ENCODE measurements at regions not wholly inside any gene's neighbourhood (a gene's known extent, or its start where the extent isn't known, plus 50 kb on each side); places are given as distances from the start of the nearest gene placed in this dataset.

GRCh38 chr20:18956890-18957289 lies 143.3 kb downstream of the SCP2D1 start:
- intact Hi-C loops (cut with DNase I) = no loop called here
- DNase-seq = no peak
- no peak for TF ChIP-seq CTCF (IDR thresholded peaks at IDR 0.05)
- Histone ChIP-seq H3K9me3 (no peaks in the 10 kb centered on the region), H3K27ac (no peak overlapping the region), H3K4me1 (no peaks in the 10 kb centered on the region), H3K27me3 (no peaks in the 10 kb centered on the region), H3K4me3 (no peak overlapping the region), H3K36me3 (no peaks in the 10 kb centered on the region)
- no peak for ATAC-seq

DNA sequence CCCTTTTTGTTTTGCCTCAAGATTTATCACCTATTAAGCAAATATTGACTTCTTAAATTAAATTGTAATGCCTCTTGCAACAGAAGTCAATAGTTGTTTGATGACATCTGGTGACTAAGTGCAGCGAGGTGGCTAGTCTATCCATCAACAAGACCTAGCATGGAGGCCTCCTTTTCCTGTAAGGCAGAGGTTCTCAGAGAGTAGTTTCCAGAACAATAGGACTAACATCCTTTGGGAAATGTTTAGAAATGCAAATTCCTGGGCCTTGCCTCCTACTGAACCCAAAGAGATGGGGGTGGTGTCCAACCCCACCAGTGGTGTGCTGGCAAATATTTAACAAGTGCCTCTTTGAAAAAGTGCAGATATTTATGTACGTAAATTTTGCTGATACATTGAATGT lies 143.7 kb downstream of the SCP2D1 start:
- no peak for TF ChIP-seq CTCF (IDR thresholded peaks at IDR 0.05)
- no peak overlapping the region for H3K27ac ChIP-seq
- ATAC-seq = no peak
- H3K36me3 ChIP-seq = no peaks in the 10 kb centered on the region
- H3K27me3 ChIP-seq = no peaks in the 10 kb centered on the region
- H3K9me3 ChIP-seq = no peaks in the 10 kb centered on the region
- DNase-seq = no peak
- intact Hi-C loops (cut with DNase I) = no loop called here
- H3K4me3 ChIP-seq = no peak overlapping the region
- no peaks in the 10 kb centered on the region for H3K4me1 ChIP-seq

GRCh38 chr20:18971121-18971520 lies 157.5 kb downstream of the SCP2D1 start:
- no peak for TF ChIP-seq CTCF (IDR thresholded peaks at IDR 0.05)
- intact Hi-C loops (cut with DNase I) = no loop called here
- Histone ChIP-seq H3K27me3 (no peaks in the 10 kb centered on the region), H3K27ac (no peak overlapping the region), H3K36me3 (no peaks in the 10 kb centered on the region), H3K9me3 (no peaks in the 10 kb centered on the region), H3K4me3 (no peak overlapping the region), H3K4me1 (no peaks in the 10 kb centered on the region)
- no peak for ATAC-seq
- no peak for DNase-seq

DNA sequence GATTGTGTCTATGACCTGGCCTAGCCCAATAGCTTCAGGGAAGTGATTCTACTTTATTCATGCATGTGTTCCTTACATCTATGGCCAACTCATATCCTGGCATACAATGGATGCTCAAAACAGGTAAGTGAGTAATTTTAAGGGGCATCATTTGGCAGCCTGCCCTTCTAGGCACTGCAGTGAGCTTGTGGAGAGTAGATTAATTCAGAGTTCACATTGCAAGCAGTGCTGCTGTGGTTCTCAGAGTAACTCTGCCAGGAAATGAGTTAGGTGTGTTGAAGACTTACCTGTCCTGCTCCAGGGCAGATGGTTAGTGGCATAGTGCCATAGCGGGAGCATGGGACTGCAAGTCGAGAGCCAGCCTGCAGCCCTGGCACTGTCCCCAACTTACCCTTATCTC lies 158.0 kb downstream of the SCP2D1 start:
- intact Hi-C loops (cut with DNase I) = no loop called here
- no peak for ATAC-seq
- TF ChIP-seq CTCF (IDR thresholded peaks at IDR 0.05) = no peak
- H3K27ac ChIP-seq = no peak overlapping the region
- no peak for DNase-seq
- H3K36me3 ChIP-seq = no peaks in the 10 kb centered on the region
- no peaks in the 10 kb centered on the region for H3K27me3 ChIP-seq
- H3K4me1 ChIP-seq = no peaks in the 10 kb centered on the region
- no peak overlapping the region for H3K4me3 ChIP-seq
- no peaks in the 10 kb centered on the region for H3K9me3 ChIP-seq

DNA sequence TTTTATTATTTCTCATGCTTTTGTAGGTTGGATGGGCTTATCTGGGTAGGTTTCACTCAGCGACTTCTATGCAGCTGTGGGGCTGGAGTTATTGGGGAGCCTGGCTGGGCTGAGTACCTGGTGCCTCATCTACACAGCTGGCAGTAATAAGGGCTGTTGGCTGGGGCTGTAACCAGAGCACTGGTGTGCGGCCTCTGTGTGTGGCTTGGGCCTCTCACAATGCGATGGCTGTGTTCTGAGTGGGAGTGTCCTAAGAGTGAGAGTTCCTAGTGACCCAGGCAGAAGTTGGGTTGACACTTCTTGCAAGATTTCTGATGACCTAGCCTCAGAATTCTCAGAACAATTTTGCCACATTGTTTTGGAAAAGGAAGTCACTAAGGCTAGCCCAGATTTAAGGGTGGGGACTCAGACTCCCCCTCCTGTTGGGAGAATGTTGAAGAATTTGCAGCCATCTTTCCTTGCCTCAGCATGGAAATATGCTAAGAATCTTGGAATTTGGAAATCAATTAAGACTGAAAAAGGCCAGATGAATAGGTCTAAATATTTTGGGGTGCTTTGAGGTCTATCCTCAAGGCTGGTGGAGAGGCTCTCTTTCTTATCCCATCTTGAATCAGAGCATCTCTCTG lies 158.8 kb downstream of the SCP2D1 start:
- DNase-seq (no peak), ATAC-seq (no peak)
- no peaks in the 10 kb centered on the region for H3K27me3 ChIP-seq
- no peaks in the 10 kb centered on the region for H3K36me3 ChIP-seq
- H3K4me3 ChIP-seq = no peak overlapping the region
- no peak for TF ChIP-seq CTCF (IDR thresholded peaks at IDR 0.05)
- H3K4me1 ChIP-seq = no peaks in the 10 kb centered on the region
- H3K27ac ChIP-seq = no peak overlapping the region
- intact Hi-C loops (cut with DNase I) = no loop called here
- H3K9me3 ChIP-seq = no peaks in the 10 kb centered on the region

All from left lung (tissue), 4 donors.